NCI-H146 treated with DMSO at 0.1 percent for 48 hours (cell line): ENCODE measurements at regions not wholly inside any gene's neighbourhood (a gene's known extent, or its start where the extent isn't known, plus 50 kb on each side); places are given as distances from the start of the nearest gene placed in this dataset.

ENCODE experiments used
- DNase-seq: peaks from one replicate; lab custom pipeline; 2025; ENCODE audit not compliant: unreplicated experiment; lab: John Stamatoyannopoulos, UW

DNA sequence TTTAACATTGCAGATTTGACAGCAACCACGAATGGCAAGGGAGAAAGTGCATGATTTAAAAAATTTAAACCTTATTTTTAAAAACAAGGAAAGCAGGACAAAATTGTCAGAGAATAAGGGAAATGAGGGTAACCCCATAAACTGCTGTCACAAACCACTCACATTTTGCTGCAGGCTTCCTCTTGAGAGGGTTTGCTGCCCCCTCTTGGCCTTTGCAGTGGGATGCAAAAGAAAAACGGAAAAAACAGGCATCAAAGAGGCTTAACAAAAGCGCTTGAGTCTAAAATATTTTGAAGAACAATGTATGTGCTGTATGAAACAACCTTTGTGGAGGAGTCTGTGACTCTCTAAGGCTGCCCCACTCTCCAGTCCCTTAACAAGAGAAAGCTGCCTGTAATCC is 91.6 kb downstream of the TMX3 start:
- DNase-seq = peak; percentile 24

DNA sequence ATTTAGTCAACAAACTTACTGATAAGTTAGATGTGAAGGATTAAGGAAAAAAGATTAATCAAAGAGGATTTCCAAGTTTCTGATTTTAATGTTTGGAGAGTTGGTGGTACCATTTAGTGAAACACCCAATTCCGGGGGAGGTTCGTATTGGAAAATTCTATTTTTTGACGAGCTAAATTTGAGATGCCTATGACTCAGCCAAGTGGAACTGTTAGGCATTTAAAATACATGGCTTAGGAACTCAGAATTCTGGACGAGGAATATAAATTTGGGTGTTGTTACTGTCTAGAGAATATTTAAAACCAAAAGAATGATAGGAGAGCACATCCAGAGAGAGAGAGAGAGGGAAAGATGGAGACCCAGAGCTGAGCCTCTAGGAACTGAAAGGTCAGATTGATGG is 103.6 kb downstream of the TMX3 start:
- DNase-seq = no peak

DNA sequence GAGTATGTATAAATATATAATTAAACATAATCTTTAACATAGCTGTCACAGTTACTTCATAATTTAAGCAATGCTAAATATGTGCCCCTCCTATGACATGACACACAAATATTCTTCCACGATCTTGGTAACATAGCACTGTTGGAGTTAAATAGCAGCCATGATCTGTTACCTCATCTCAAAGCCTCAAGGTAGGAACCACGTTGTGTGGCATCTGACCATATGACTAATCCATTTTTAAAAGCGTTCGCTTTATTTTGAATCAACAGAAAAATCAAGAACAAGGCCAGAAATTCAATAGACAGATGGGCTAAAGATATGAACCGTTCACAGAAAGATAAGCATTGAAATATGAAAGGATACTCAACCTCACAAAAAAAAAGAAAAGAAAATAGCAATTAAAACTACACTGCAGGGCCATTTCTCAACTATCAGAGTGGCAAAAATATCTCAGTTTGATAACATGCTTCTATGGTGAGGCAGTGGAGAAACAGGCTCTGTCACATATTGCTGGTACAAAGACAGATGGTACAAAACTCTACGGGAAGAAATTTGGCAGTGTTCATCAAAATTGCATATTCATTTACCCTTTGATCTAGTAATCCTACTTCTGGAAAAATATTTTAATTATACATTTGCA is 105.9 kb downstream of the TMX3 start:
- no peak for DNase-seq

DNA sequence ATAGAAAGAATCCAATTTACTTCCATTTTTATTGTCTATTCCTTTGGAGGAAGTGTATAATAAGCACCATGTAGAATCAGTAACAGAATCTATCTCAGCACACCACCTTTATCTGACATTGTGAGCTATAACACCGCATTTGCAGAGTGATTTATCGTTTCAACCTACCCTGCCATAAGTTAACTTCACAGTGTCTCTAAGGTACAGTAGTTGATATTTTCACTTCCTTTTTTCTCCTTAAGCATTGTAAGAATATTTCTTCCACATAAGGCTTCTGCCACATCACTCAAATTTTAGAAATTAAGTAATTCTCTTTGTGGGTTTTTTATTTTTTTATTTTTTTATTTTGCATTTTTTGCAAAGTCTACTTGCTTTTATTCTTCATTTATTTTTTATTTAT is 107.1 kb downstream of the TMX3 start:
- DNase-seq = no peak

DNA sequence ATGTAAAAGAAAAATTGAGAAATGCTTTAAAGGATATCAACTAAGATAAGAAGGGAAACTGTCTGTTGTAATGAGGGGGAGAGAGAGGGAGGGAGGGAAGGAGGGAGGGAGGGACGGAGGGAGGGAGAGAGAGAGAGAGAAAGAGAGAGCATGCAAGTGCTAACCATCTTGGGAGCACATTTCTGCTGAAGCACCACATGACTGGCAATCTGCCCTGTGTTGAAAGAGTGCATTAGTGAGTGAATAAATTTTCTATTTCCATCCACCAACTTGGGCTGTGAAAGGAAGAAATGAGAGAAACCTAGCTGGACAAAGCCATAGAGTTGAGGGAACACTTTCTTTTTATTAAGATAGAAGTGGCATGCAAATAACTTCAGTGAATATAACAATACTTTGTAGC is 110.7 kb downstream of the TMX3 start:
- DNase-seq = no peak

DNA sequence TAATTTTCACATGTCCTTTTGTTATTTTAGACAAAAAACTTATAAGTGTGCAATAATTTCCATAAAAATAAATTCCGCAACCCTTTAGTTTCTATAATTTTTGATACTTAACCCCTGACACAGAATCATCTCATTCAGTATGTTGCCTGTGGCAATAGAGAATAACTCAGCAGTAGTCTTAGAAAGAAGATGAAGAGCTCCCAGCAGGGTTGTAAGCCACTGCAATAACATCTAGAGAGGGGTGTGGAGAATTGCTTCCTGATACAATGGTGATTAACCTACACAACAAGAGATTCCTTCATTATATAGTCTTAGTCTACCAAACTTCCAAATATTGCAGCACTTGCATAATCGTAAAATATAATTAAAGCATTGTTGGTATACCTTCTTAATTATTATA is 118.9 kb downstream of the TMX3 start:
- no peak for DNase-seq

DNA sequence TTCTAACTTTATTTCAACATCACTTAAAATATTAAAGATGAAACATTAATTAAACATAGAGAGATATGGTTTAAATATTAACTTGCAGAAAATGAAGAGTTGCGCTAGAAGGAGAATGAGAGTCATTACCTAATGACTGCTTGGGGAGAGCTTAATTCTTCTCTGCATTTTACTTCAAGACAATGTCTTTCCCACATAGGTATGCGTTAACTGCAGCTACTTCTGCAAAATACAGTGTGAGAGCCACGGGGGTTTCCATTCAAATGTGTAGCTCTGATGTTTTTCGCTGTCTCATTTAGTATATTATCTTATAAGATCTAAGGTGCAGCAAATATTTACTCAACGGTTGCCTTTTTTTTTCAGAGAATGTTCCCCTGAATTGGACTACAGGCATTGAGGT is 126.7 kb downstream of the TMX3 start:
- DNase-seq = no peak

DNA sequence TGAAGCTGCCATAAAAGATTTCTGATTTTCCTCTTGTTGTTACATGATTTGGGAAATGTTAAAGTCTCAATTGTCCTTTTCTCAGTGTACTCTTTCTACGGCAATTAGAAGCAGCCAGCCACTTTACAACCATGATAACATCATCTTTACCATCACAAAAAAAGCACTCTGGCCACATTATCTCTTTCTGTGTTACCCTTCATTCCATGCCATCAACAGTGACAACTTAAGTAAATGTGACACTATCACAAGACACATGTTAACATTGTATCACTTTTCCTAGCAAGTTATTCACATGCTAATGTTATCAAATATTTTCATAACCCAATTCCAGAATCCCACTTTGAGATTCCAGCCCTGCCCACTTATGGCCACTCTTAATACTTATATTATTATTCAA is 131.2 kb downstream of the TMX3 start:
- no peak for DNase-seq

DNA sequence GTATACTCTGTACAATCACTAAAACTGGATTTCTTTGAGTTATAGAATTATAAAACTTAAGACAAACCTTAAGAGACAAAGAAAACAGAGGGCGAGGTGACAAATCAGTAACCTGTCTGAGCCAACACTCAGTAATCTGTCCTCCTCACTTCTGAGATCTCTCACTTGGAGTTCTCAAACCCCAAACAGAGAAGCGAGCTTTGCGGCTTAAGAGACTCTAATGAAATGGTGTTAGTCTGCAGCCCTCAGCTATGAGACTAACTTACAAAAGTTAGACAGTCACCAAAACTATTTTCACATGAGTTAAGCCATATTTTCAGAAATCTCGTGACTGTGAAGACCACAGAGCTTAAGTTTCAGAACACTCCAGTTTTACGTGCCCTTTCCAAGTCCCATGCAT is 140.6 kb downstream of the TMX3 start:
- DNase-seq = no peak

DNA sequence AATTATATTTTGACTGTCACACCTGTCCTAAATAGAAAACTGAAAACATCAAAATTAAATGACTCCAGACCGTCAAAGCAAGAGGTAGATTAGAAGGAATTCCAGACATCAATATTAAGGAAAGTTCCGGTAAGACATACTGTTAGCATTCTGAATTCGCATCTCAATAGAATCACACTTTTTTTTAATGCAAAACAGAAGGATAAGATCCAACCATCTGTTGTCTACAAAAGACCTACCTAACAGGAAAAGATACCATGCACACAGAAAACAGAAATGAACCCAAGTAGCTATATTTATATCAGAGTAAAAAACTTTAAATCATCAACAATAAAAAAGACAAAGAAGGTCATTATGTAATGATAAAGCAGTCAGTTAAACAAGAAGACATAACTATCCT is 145.0 kb downstream of the TMX3 start:
- no peak for DNase-seq

DNA sequence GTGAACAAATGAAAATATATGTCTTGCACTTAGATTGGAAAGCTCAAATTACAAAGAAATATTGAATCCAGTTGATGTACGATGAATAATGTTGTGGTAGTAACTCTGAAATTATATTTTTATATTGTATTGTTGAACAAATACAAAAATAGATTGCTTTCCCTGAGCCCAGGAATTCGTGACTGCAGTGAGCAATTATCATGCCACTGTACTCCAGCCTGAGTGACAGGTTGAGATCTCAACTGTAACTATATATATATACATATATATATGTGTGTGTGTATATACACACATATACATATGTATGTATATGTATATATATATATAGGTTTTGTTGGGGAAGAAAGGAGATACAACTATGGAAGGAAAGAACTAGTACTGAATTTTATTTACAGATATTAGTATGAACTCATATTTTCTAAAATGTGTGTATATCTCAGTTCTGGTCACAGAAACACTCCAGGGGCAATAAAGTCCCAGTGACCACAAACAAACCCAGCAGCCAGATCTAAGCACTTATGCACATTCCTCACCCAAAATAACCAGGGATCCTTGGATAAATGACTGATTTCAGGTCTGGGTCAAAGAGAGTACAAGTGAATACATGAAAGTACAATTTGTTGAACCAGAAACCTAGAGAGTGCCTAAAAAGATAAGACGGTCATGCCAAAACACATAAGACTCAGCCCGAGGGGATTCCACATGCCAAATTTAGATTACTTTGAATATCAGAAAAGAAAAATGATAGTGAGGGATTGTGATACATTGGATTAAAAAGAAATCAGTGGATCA is 146.3 kb downstream of the TMX3 start:
- no peak for DNase-seq

DNA sequence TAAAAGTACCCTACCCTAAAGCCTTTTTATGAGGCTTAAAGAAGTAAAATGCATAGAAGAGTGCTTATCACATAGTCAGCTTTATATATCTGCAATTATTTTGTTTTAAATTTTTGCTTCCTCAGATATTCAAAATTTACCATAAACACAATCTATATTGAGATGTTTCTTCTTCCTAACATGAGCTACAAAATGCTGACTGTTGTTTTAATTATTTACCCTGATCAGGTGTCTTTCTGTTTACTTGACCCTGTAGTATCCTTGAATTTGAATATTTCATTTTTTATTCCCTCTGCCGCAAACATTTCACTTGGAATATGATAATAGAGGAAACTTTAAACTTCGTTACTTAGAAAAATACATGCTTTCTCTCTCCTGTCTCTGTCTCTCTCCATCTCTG is 147.9 kb downstream of the TMX3 start:
- DNase-seq = no peak

DNA sequence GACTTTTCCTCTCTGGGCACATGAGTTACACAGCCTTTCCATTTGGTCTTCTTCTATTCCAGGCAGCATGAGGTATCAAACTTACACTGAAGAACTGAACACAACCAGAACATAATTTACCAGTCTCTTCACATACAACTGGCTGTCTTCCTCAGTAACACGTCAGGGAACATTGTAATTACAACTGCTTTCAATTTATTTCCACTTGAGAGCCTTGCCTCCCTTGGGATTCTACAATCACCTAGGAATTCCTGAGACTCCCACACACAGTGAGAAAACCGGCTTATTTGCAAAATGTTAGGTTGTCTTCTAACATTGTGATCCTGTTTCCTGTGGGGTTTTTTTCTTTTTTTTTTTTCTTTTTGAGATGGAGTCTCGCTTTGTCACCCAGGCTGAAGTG is 149.9 kb downstream of the TMX3 start:
- no peak for DNase-seq

DNA sequence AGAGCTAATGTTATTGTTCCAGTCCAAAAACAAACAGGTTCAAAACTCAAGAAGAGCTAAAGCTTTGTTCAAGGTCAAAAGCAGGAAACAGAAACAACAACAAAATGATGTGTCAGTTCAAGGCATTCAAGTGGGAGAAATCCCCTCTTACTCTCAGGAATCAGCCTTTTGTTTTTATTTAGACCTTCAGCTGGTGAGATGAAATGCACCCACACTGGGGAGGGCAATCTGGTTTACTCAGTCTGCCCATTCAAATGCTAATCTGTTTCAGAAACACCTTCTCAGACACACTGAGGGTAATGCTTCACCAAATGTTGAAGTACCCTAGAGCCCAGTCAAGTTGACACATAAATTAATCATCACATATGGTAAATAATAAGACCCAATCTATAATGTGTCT is 150.6 kb downstream of the TMX3 start:
- no peak for DNase-seq

DNA sequence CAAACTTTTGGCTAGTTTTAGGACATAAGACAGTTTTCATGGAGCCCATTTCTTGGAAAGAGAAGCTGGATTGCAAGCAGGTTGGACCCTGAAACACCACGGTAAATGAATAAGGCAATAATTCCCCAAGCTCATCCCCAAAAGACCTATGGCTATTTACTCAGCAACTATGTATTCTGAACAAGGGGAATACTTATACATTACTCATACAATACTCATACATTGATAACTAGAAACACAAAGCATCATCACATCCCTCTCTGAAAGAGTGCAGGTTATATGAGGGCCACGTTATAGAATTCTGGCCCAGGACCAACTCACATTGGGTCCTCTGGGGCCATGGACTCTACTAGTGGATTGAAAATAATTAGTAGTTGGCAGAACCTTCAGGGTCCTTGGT is 154.8 kb downstream of the TMX3 start:
- DNase-seq = no peak

DNA sequence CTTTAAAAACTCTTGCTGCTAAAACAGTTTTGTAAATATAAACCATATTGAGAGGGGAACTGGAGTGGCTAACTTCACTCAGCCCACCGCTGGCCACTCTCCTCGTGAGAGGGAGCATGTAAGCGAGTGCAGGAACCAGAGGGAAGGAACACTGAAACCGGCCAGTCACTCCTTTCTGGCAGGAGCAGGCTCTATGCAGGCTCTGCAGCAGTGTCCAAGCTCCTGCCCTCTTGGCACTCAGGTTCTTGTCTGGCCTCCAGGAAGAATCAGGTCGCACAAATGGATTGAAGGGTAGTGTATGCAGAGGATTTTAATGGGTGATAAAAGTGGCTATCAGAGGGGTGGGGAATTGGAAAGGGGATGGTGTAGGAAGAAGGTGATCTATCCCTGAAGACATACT is 157.7 kb downstream of the TMX3 start:
- no peak for DNase-seq

DNA sequence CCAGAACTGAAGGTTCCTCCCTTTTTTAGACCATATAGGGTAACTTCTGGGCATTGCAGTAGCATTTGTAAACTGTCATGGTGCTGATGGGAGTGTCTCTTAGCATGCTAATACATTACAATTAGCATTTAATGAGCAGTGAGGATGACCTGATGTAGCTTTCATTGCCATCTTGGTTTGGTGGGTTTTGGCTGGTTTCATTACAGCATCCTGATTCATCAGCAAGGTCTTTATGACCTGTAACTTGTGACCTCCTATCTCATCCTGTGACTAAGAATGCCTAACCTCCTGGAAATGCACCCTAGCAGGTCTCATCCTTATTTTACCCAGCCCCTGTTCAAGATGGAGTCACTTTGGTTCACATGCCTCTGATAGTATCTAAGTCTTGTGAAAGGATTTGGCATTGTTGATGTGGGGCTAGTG is 159.0 kb downstream of the TMX3 start:
- no peak for DNase-seq

DNA sequence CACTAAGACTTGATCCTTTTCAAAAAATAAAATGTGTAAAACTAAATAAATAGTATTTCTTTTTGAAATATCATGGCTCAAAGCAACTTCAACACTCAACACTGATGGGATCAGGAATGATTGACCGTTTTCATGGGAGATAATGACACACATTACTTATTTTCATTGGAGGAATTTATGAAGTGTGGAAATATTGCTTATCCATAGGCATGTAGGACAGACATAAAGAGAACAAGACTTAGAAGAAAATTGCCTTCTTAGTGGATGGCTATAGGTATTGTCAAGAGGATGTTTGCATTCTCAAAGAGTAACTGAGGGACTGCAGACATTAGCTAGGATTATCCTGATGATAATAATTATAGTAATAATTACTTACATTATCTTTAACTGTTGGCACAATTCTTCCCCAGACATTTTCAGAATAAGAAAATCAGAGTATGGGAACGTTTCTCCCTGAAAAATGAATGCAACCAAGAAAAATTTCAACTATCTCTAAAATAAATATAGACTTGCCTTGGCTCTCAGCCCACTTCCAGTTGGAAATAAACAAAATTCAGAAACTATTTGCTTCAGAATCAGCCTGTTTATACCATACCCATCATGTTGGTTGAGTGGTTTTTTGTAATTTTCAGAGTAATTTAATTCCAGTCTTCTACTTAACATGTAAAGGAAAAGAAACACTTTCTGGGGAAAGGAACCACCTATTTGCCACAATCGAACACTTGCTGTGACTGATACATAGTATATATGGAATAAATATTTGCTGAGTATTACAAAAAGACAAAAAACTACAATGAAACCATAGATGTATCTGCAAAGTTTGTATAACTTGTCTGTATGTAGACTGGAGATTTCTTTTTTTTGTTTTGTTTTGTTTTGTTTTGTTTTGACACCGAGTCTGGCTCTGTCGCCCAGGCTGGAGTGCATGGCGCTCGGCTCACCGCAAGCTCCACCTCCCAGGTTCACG is 165.7 kb downstream of the TMX3 start:
- DNase-seq = no peak

DNA sequence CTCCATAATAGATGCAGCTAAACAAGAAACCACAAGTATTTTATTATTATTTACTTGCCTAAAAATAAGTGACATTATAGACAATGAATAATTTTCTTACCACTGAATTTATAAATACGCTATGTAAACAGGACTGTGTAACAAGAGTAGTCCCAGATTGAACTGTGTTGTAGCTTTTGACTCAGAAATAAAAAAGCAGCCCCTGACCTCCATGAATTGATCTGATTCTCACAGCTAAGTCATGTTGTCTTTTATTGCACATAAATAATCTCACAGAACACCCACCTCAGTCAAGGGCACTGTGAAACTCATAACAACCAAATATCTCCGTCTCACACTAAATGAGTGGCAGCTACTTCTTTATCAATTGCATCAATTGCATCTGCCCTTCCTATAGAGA is 171.6 kb downstream of the TMX3 start:
- no peak for DNase-seq

DNA sequence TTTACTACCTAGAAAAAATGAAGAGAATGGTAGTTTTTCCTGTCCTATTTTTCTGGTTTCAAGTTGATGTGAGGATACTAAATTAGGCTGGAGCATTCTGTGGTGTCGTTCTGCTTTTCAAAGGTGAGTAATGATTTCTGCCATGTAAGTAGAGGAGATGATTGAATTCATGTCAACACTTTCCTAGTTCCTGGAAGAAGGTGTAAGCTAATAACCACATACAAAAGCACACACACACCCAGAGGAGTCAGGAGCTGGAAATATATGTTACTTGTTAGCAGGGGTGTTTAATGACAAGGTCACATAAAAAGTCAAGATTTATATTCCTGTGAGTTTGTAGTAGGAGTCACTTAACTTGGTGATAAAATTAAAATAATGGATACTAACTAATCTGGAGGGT is 172.1 kb downstream of the TMX3 start:
- DNase-seq = no peak

DNA sequence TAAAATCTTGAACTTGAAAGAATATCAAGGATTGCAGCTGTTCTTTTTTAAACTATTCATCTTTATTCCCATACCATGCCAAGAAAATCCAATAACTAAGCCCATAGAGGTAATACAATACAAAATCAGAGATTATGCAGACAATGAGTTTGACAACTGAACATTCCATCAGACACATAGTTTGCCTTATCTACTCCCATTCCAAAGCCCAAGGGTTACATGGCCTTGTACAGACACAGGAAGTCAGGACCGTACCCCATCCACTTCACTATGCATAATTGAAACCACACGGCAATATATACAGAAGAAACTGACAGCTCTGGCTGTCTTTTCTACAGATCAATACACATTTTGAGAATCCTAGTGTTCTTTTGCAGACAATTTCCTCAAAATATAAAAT is 181.3 kb downstream of the TMX3 start:
- DNase-seq = no peak
